A673 (cell line): ENCODE measurements at regions not wholly inside any gene's neighbourhood (a gene's known extent, or its start where the extent isn't known, plus 50 kb on each side); places are given as distances from the start of the nearest gene placed in this dataset.

ENCODE experiments used
- BruUV-seq: library from RNA; stranded (reverse); fragments of 400-500 nt; replicated peaks from 2 replicates; lab custom pipeline; 2021; lab: Mats Ljungman, UMichigan
- CTCF ChIA-PET: fragments of 300-600 bp; sonication (Branson Sonifier 250); formaldehyde crosslinking; loops from one replicate; lab custom pipeline; 2022; ENCODE audit warnings: antibody characterized with exemption; lab: Charles Lee
- POLR2A ChIA-PET: fragments of 300-600 bp; sonication (Branson Sonifier 250); formaldehyde crosslinking; loops from one replicate; lab custom pipeline; 2022; ENCODE audit warnings: antibody characterized with exemption; ENCODE audit not compliant: low non-redundant PET; lab: Charles Lee
- DNase-seq: peaks from one replicate; pipeline ENCODE4 v3.0.0-alpha.2; 2015; ENCODE audit warnings: low spot score
- H3K27ac ChIP-seq: fragments of 200-600 bp; sonication (generic); 2 replicates; pipeline ENCODE4 v1.5.1; 2016; ENCODE audit warnings: mixed run types, low read depth, mild to moderate bottlenecking, mixed read lengths, antibody characterized with exemption, low read length; ENCODE audit not compliant: poor library complexity, severe bottlenecking
- H3K27me3 ChIP-seq: fragments of 200-600 bp; sonication (generic); replicated peaks from 2 replicates; pipeline ENCODE4 v1.6.1; 2017; ENCODE audit warnings: mixed run types, low read depth, mild to moderate bottlenecking, mixed read lengths, antibody characterized with exemption, low read length; ENCODE audit not compliant: insufficient read depth, poor library complexity
- H3K36me3 ChIP-seq: fragments of 200-600 bp; sonication (generic); 2 replicates; pipeline ENCODE4 v1.6.1; 2016; ENCODE audit warnings: mixed run types, mild to moderate bottlenecking, mixed read lengths, antibody characterized with exemption, low read length; ENCODE audit not compliant: insufficient read depth, poor library complexity, severe bottlenecking
- H3K4me1 ChIP-seq: fragments of 200-600 bp; sonication (generic); 2 replicates; pipeline ENCODE4 v1.6.1; 2017; ENCODE audit warnings: mixed run types, mild to moderate bottlenecking, mixed read lengths, antibody characterized with exemption, low read length; ENCODE audit not compliant: insufficient read depth, poor library complexity, severe bottlenecking
- H3K4me3 ChIP-seq: fragments of 200-600 bp; sonication (generic); 2 replicates; pipeline ENCODE4 v1.5.1; 2016; ENCODE audit warnings: low read depth, mixed run types, mild to moderate bottlenecking, mixed read lengths, low read length; ENCODE audit not compliant: poor library complexity, severe bottlenecking
- H3K9me3 ChIP-seq: fragments of 200-600 bp; sonication (generic); 2 replicates; pipeline ENCODE4 v1.6.1; 2016; ENCODE audit warnings: mixed run types, low read depth, mild to moderate bottlenecking, mixed read lengths, antibody characterized with exemption, low read length; ENCODE audit not compliant: poor library complexity, severe bottlenecking
- EZH2 ChIP-seq: fragments of 200-600 bp; sonication (generic); IDR thresholded peaks from 2 replicates; pipeline ENCODE4 v1.6.1; 2017; ENCODE audit warnings: borderline replicate concordance, low read depth, mild to moderate bottlenecking, mixed read lengths, antibody characterized with exemption, low read length; ENCODE audit not compliant: poor library complexity, severe bottlenecking
- intact Hi-C: fragments of 100-400 bp; cut with micrococcal nuclease; formaldehyde crosslinking; loops from one replicate; pipeline ENCODE4 v1.10.0; 2022; ENCODE audit not compliant: unreplicated experiment
- TF ChIP-seq, protein P1 (sequence below): fragments of 300-800, 200-600 bp; sonication (generic); conservative IDR thresholded peaks from 2 replicates; pipeline ENCODE4 v1.5.1; 2017; ENCODE audit warnings: low read depth, mild to moderate bottlenecking, antibody characterized with exemption, low read length, moderate library complexity, mixed read lengths

- Histone ChIP-seq H3K27me3 (no peaks in the 10 kb centered on the region), H3K27ac (no peak overlapping the region), H3K9me3 (no peaks in the 10 kb centered on the region), H3K4me1 (no peaks in the 10 kb centered on the region), H3K4me3 (no peak overlapping the region), H3K36me3 (no peaks in the 10 kb centered on the region)
- ChIA-PET CTCF (no interaction called here), POLR2A (no interaction called here)
- TF ChIP-seq EZH2: no peak
- TF ChIP-seq, protein P1, sequence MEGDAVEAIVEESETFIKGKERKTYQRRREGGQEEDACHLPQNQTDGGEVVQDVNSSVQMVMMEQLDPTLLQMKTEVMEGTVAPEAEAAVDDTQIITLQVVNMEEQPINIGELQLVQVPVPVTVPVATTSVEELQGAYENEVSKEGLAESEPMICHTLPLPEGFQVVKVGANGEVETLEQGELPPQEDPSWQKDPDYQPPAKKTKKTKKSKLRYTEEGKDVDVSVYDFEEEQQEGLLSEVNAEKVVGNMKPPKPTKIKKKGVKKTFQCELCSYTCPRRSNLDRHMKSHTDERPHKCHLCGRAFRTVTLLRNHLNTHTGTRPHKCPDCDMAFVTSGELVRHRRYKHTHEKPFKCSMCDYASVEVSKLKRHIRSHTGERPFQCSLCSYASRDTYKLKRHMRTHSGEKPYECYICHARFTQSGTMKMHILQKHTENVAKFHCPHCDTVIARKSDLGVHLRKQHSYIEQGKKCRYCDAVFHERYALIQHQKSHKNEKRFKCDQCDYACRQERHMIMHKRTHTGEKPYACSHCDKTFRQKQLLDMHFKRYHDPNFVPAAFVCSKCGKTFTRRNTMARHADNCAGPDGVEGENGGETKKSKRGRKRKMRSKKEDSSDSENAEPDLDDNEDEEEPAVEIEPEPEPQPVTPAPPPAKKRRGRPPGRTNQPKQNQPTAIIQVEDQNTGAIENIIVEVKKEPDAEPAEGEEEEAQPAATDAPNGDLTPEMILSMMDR: no peak
- no peak for DNase-seq
- intact Hi-C loops: no loop called here
- no TSS peak for BruUV-seq
Observed at GRCh38 chr5:28862860-28863196, 1824.4 kb upstream of the CDH9 start.

- intact Hi-C loops: no loop called here
- no peaks in the 10 kb centered on the region for H3K36me3 ChIP-seq
- no peaks in the 10 kb centered on the region for H3K27me3 ChIP-seq
- H3K4me1 ChIP-seq: no peaks in the 10 kb centered on the region
- H3K9me3 ChIP-seq: no peaks in the 10 kb centered on the region
- CTCF ChIA-PET: no interaction called here
- TF ChIP-seq EZH2: no peak
- TF ChIP-seq, protein P1: no peak
- no peak for DNase-seq
- no peak overlapping the region for H3K27ac ChIP-seq
- no TSS peak for BruUV-seq
- no peak overlapping the region for H3K4me3 ChIP-seq
- POLR2A ChIA-PET: no interaction called here
Observed at GRCh38 chr5:28862137-28862859, 1823.9 kb upstream of the CDH9 start.

DNA sequence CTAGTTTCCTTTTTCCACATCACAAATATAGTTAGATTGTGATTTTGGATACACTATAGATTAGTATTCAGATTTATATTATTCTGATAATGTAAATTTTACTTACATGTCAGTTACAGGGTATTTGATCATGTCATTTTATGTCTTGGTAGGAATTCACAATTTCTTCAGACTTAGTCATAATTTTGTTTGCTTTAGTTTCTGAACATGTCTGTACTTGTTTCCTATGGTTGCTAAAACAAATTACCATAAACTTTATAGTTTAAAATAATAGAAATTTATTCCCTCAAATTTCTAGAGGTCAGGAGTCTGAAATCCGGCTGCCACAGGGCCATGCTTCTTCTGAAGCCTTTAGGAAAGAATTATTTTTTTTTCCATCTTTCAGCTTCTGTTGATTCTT, 1817.2 kb upstream of the CDH9 start:
- no TSS peak for BruUV-seq
- ChIA-PET POLR2A (no interaction called here), CTCF (no interaction called here)

More for the DNA sequence above, 1817.2 kb upstream of the CDH9 start:
- Histone ChIP-seq H3K36me3 (no peaks in the 10 kb centered on the region), H3K27ac (no peak overlapping the region), H3K9me3 (no peaks in the 10 kb centered on the region), H3K4me3 (no peak overlapping the region), H3K27me3 (no peaks in the 10 kb centered on the region), H3K4me1 (no peaks in the 10 kb centered on the region)
- intact Hi-C loops: no loop called here
- no peak for TF ChIP-seq EZH2
- TF ChIP-seq, protein P1: no peak
- no peak for DNase-seq
